IMR-90 (cell line): ENCODE measurements at regions not wholly inside any gene's neighbourhood (a gene's known extent, or its start where the extent isn't known, plus 50 kb on each side); places are given as distances from the start of the nearest gene placed in this dataset.

Source experiments
- ATAC-seq: fragments of 200-7000 bp; cut with Tn5 transposase; 2 replicates; pipeline ENCODE4 v1.9.1; 2020; ENCODE audit warnings: low read depth, mild to moderate bottlenecking, moderate library complexity
- BruUV-seq: library from RNA; stranded (reverse); fragments of 400-500 nt; replicated peaks from 2 replicates; lab custom pipeline; 2021; lab: Mats Ljungman, UMichigan
- CTCF ChIA-PET: fragments of 300-600 bp; formaldehyde crosslinking; extraction: SDS; loops from one replicate; lab custom pipeline; 2021; ENCODE audit warnings: antibody characterized with exemption; lab: Yijun Ruan, JAX
- POLR2A ChIA-PET: fragments of 300-600 bp; sonication (Branson Sonifier 250); formaldehyde crosslinking; loops from one replicate; lab custom pipeline; 2022; ENCODE audit warnings: antibody characterized with exemption; ENCODE audit not compliant: unreplicated experiment; lab: Charles Lee
- DNase-seq: peaks from one replicate; pipeline ENCODE4 v3.0.0; 2013
- H2AFZ ChIP-seq: replicated peaks from 2 replicates; pipeline ENCODE3; 2013; ENCODE audit warnings: low read length, mild to moderate bottlenecking; ENCODE audit not compliant: poor library complexity
- H2AK5ac ChIP-seq: 2 replicates; pipeline ENCODE4 v1.6.1; 2013; ENCODE audit warnings: low read depth, low read length, inconsistent platforms
- H2AK9ac ChIP-seq: replicated peaks from 2 replicates; pipeline ENCODE3; 2013; ENCODE audit warnings: mild to moderate bottlenecking, low read depth, low read length, moderate library complexity; ENCODE audit not compliant: poor library complexity
- H2BK120ac ChIP-seq: 2 replicates; pipeline ENCODE4 v1.6.1; 2013; ENCODE audit warnings: low read depth, low read length, inconsistent platforms
- H2BK15ac ChIP-seq: 3 replicates; pipeline ENCODE4 v1.6.1; 2013; ENCODE audit warnings: low read depth, low read length, inconsistent platforms
- H2BK20ac ChIP-seq: 2 replicates; pipeline ENCODE4 v1.6.1; 2013; ENCODE audit warnings: low read depth, mild to moderate bottlenecking, inconsistent platforms, low read length, moderate library complexity
- H2BK5ac ChIP-seq: 2 replicates; pipeline ENCODE4 v1.6.1; 2013; ENCODE audit warnings: mild to moderate bottlenecking, low read depth, low read length, inconsistent platforms; ENCODE audit not compliant: poor library complexity, severe bottlenecking
- H3K14ac ChIP-seq: replicated peaks from 2 replicates; pipeline ENCODE4 v1.6.1; 2013; ENCODE audit warnings: low read depth, low read length, inconsistent platforms
- H3K18ac ChIP-seq: 2 replicates; pipeline ENCODE4 v1.6.1; 2013; ENCODE audit warnings: low read depth, low read length, control low read depth
- H3K23ac ChIP-seq: 2 replicates; pipeline ENCODE4 v1.6.1; 2013; ENCODE audit warnings: low read depth, low read length, inconsistent platforms
- H3K27ac ChIP-seq: 2 replicates; pipeline ENCODE4 v1.5.1; 2013; ENCODE audit warnings: mild to moderate bottlenecking, control low read depth, low read length; ENCODE audit not compliant: insufficient read depth
- H3K27me3 ChIP-seq: 2 replicates; pipeline ENCODE4 v1.6.1; 2013; ENCODE audit warnings: low read length; ENCODE audit not compliant: control insufficient read depth, insufficient read depth
- H3K36me3 ChIP-seq: 2 replicates; pipeline ENCODE4 v1.6.1; 2013; ENCODE audit warnings: low read length, mixed read lengths; ENCODE audit not compliant: control insufficient read depth, insufficient read depth
- H3K4ac ChIP-seq: 2 replicates; pipeline ENCODE4 v1.6.1; 2013; ENCODE audit warnings: low read depth, low read length, inconsistent platforms
- H3K4me1 ChIP-seq: 2 replicates; pipeline ENCODE4 v1.6.1; 2013; ENCODE audit warnings: low read length, mixed read lengths; ENCODE audit not compliant: control insufficient read depth, insufficient read depth
- H3K4me2 ChIP-seq: 2 replicates; pipeline ENCODE4 v1.6.1; 2013; ENCODE audit warnings: low read depth, mild to moderate bottlenecking, control low read depth, low read length, moderate library complexity
- H3K4me3 ChIP-seq: 2 replicates; pipeline ENCODE4 v1.5.1; 2013; ENCODE audit warnings: low read depth, mild to moderate bottlenecking, control low read depth, low read length, moderate library complexity; ENCODE audit not compliant: insufficient read depth
- H3K56ac ChIP-seq: 2 replicates; pipeline ENCODE4 v1.6.1; 2013; ENCODE audit warnings: low read length, inconsistent platforms; ENCODE audit not compliant: insufficient read depth; ENCODE audit errors: extremely low read depth
- H3K79me1 ChIP-seq, 2 experiments: 2 replicates each; pipeline ENCODE4 v1.6.1; 2013; ENCODE audit warnings: low read length in 2 of 2, inconsistent platforms in 1 of 2, low read depth in 1 of 2
- H3K9ac ChIP-seq: 2 replicates; pipeline ENCODE4 v1.6.1; 2013; ENCODE audit warnings: low read depth, low read length, control low read depth
- H3K9me1 ChIP-seq: 2 replicates; pipeline ENCODE4 v1.6.1; 2013; ENCODE audit warnings: low read length, inconsistent platforms; ENCODE audit not compliant: insufficient read depth
- H3K9me3 ChIP-seq: 2 replicates; pipeline ENCODE4 v1.6.1; 2013; ENCODE audit warnings: low read length; ENCODE audit not compliant: control insufficient read depth, insufficient read depth
- H4K20me1 ChIP-seq: 2 replicates; pipeline ENCODE4 v1.6.1; 2013; ENCODE audit warnings: low read length, inconsistent platforms; ENCODE audit not compliant: insufficient read depth
- H4K5ac ChIP-seq: 2 replicates; pipeline ENCODE4 v1.6.1; 2013; ENCODE audit warnings: mild to moderate bottlenecking, low read depth, low read length, control low read depth
- H4K8ac ChIP-seq, 2 experiments: 2 replicates each; pipeline ENCODE4 v1.6.1; 2013; ENCODE audit warnings: low read depth in 2 of 2, low read length in 2 of 2, control low read depth in 1 of 2, inconsistent platforms in 1 of 2
- H4K91ac ChIP-seq: 2 replicates; pipeline ENCODE4 v1.6.1; 2013; ENCODE audit warnings: low read depth, low read length, inconsistent platforms; ENCODE audit not compliant: insufficient read depth
- MXI1 ChIP-seq: IDR thresholded peaks from 2 replicates; pipeline ENCODE4 v1.6.1; 2012; ENCODE audit warnings: low read depth, mild to moderate bottlenecking, low read length, moderate library complexity, borderline replicate concordance
- POLR2A ChIP-seq: IDR thresholded peaks from 2 replicates; pipeline ENCODE4 v1.6.1; 2012; ENCODE audit warnings: mild to moderate bottlenecking, low read depth, low read length
- SMC3 ChIP-seq: fragments of 150-350 bp; IDR thresholded peaks from 2 replicates; pipeline ENCODE4 v1.6.1; 2016; ENCODE audit warnings: low read depth, mild to moderate bottlenecking, antibody characterized with exemption, low read length, moderate library complexity
- WGBS, 2 experiments: methylation state at CpG; one replicate each; pipeline versions ENCODE4 v1.1.5 to v1.1.7; 2013; ENCODE audit warnings: missing lambda C conversion rate in 2 of 2; ENCODE audit not compliant: insufficient read length in 1 of 2; ENCODE audit errors: extremely low coverage in 2 of 2; 5-methylcytosine and 5-hydroxymethylcytosine counted together
- dilution Hi-C: fragments of 300-500 bp; cut with HindIII; formaldehyde crosslinking; loops from one replicate; pipeline ENCODE4 v1.14.3; 2018; ENCODE audit warnings: low sequenced_read_pairs; ENCODE audit not compliant: unreplicated experiment
- in situ Hi-C: fragments of 300-500 bp; cut with MboI; formaldehyde crosslinking; loops from 3 replicates; pipeline ENCODE4 v1.14.3; 2019; ENCODE audit warnings: low sequenced_read_pairs, inconsistent platforms, mixed read lengths
- intact Hi-C: fragments of 100-400 bp; cut with micrococcal nuclease; formaldehyde crosslinking; loops from 2 replicates; pipeline ENCODE4 v1.10.0; 2022

GRCh38 chr6:105889902-105890301 is 196.2 kb upstream of the PRDM1 start:
- in situ Hi-C loops, result no loop called here
- no peak overlapping the region for H3K4me3 ChIP-seq
- no peak overlapping the region for H4K91ac ChIP-seq
- no peak overlapping the region for H2AK9ac ChIP-seq
- H3K18ac ChIP-seq, result no peak overlapping the region
- H3K27me3 ChIP-seq, result no peaks in the 10 kb centered on the region
- H4K5ac ChIP-seq, result no peak overlapping the region
- no peak overlapping the region for H3K9ac ChIP-seq
- no peak overlapping the region for H2BK20ac ChIP-seq
- 100% methylated on average over 1 of the region's 2 CpGs; no CpG with 5 or more reads in 1 of the 2 experiments for WGBS, 2 experiments
- H2BK120ac ChIP-seq, result no peak overlapping the region
- DNase-seq (no peak), ATAC-seq (no peak)
- no peak overlapping the region for H2AK5ac ChIP-seq
- H3K27ac ChIP-seq, result no peak overlapping the region
- H3K4ac ChIP-seq, result no peak overlapping the region
- no peak overlapping the region for H2BK5ac ChIP-seq
- no peak overlapping the region for H2BK15ac ChIP-seq
- no peak overlapping the region for H3K14ac ChIP-seq
- H3K9me3 ChIP-seq, result peaks cover 2% of the 10 kb centered on the region; the same call in 1 of the 2 replicates
- H4K8ac ChIP-seq, result no peak overlapping the region
- H3K23ac ChIP-seq, result no peak overlapping the region
- no peak overlapping the region for H3K56ac ChIP-seq
- H4K20me1 ChIP-seq, result no peaks in the 10 kb centered on the region
- intact Hi-C loops, result no loop called here
- CTCF ChIA-PET, result no interaction called here
- no peak overlapping the region for H3K4me2 ChIP-seq
- H3K36me3 ChIP-seq, result no peaks in the 10 kb centered on the region
- H3K9me1 ChIP-seq, result no peaks in the 10 kb centered on the region
- no TSS peak for BruUV-seq
- TF ChIP-seq SMC3 (no peak), POLR2A (no peak), MXI1 (no peak)
- POLR2A ChIA-PET, result no interaction called here
- dilution Hi-C loops, result no loop called here
- no peaks in the 10 kb centered on the region; the same call in 1 of the 2 replicates for H3K4me1 ChIP-seq
- H2AFZ ChIP-seq, result no peak overlapping the region
- H3K79me1 ChIP-seq, result no peaks in the 10 kb centered on the region
